Activated B cell treated with CpG ODN at 0.5 μM for 24 hours (primary cell): ENCODE measurements at regions not wholly inside any gene's neighbourhood (a gene's known extent, or its start where the extent isn't known, plus 50 kb on each side); places are given as distances from the start of the nearest gene placed in this dataset.

Source experiments
- ATAC-seq: fragments of 200-7000 bp; cut with Tn5 transposase; one replicate; pipeline ENCODE4 v1.10.0; 2021; ENCODE audit warnings: low read depth, mild to moderate bottlenecking, moderate library complexity
- CTCF ChIA-PET: fragments of 350-600 bp; sonication (Branson Sonifier 250); formaldehyde crosslinking; loops from one replicate; lab custom pipeline; 2021; ENCODE audit warnings: antibody characterized with exemption; lab: Charles Lee
- POLR2A ChIA-PET: fragments of 350-600 bp; sonication (Branson Sonifier 250); formaldehyde crosslinking; loops from one replicate; lab custom pipeline; 2021; ENCODE audit warnings: antibody characterized with exemption; lab: Charles Lee
- DNase-seq: peaks from one replicate; pipeline ENCODE4 v3.0.0; 2022
- H3K27ac Mint-ChIP-seq: one replicate; pipeline ENCODE4 v1.8.0; 2020; ENCODE audit warnings: mixed read lengths
- H3K27me3 Mint-ChIP-seq: one replicate; pipeline ENCODE4 v1.8.0; 2021; ENCODE audit warnings: mixed read lengths
- H3K36me3 Mint-ChIP-seq: one replicate; pipeline ENCODE4 v1.8.0; 2021; ENCODE audit warnings: low read depth, mixed read lengths
- H3K4me1 Mint-ChIP-seq: one replicate; pipeline ENCODE4 v1.8.0; 2021; ENCODE audit warnings: mixed read lengths
- H3K4me3 Mint-ChIP-seq: one replicate; pipeline ENCODE4 v1.8.0; 2020; ENCODE audit warnings: mild to moderate bottlenecking, mixed read lengths
- H3K9me3 Mint-ChIP-seq: one replicate; pipeline ENCODE4 v1.8.0; 2020; ENCODE audit warnings: mixed read lengths
- intact Hi-C: fragments of 100-400 bp; cut with micrococcal nuclease; formaldehyde crosslinking; loops from one replicate; pipeline ENCODE4 v1.15.1; 2024
- TF ChIP-seq, protein P1 (sequence below): fragments of 200-600 bp; IDR thresholded peaks from one replicate; pipeline ENCODE4 v1.8.0; 2022; ENCODE audit warnings: antibody characterized with exemption, mild to moderate bottlenecking

DNA sequence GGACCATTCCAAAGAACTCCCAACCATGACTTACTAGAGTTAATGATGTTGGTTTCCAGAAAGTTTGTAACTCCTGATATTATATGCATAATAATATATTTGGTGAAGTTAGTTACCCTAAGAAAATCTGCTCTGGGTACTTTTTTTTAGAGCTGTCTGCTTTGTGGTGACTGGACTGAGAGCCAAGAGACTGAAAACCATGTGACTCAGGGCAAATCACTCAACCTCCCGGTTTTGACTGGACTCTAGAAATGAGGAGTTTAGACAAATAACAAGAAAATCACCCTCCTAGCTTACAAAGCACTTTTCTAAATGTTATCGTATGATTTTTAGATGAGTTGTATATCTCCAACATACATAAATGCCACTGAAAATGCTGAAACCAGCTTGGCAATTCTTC lies 138.3 kb upstream of the RND3 start:
- Mint-ChIP-seq H3K27me3 (no peaks in the 10 kb centered on the region), H3K36me3 (no peaks in the 10 kb centered on the region), H3K4me3 (no peak overlapping the region), H3K4me1 (no peaks in the 10 kb centered on the region), H3K27ac (no peak overlapping the region), H3K9me3 (no peaks in the 10 kb centered on the region)
- intact Hi-C loops, result no loop called here
- TF ChIP-seq, protein P1, sequence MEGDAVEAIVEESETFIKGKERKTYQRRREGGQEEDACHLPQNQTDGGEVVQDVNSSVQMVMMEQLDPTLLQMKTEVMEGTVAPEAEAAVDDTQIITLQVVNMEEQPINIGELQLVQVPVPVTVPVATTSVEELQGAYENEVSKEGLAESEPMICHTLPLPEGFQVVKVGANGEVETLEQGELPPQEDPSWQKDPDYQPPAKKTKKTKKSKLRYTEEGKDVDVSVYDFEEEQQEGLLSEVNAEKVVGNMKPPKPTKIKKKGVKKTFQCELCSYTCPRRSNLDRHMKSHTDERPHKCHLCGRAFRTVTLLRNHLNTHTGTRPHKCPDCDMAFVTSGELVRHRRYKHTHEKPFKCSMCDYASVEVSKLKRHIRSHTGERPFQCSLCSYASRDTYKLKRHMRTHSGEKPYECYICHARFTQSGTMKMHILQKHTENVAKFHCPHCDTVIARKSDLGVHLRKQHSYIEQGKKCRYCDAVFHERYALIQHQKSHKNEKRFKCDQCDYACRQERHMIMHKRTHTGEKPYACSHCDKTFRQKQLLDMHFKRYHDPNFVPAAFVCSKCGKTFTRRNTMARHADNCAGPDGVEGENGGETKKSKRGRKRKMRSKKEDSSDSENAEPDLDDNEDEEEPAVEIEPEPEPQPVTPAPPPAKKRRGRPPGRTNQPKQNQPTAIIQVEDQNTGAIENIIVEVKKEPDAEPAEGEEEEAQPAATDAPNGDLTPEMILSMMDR, result no peak
- POLR2A ChIA-PET, result no interaction called here
- ATAC-seq (no peak), DNase-seq (no peak)
- CTCF ChIA-PET, result no interaction called here

DNA sequence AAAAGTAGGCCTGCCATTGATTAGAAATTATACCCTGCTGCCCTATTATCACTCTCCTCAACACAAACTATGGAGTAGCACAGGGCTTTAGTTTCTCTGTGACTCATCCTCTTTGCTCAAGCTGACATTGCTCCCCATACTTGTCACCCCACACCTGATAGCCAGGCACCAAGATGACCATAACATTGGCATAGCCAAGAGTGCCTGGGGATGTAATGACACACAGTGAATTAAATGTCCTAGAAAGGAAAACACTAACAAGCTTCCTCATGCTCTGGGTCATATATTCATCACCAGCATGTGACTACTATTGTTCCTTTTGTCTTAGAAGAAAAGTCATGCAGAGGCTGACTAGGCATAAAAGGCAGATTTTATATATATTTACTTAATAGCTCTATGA lies 137.8 kb upstream of the RND3 start:
- H3K4me3 Mint-ChIP-seq, result no peak overlapping the region
- TF ChIP-seq, protein P1, result no peak
- H3K9me3 Mint-ChIP-seq, result no peaks in the 10 kb centered on the region
- ChIA-PET POLR2A (no interaction called here), CTCF (no interaction called here)
- H3K27ac Mint-ChIP-seq, result no peak overlapping the region
- H3K4me1 Mint-ChIP-seq, result no peaks in the 10 kb centered on the region
- H3K27me3 Mint-ChIP-seq, result no peaks in the 10 kb centered on the region
- no peaks in the 10 kb centered on the region for H3K36me3 Mint-ChIP-seq
- no peak for ATAC-seq
- no peak for DNase-seq
- intact Hi-C loops, result no loop called here

DNA sequence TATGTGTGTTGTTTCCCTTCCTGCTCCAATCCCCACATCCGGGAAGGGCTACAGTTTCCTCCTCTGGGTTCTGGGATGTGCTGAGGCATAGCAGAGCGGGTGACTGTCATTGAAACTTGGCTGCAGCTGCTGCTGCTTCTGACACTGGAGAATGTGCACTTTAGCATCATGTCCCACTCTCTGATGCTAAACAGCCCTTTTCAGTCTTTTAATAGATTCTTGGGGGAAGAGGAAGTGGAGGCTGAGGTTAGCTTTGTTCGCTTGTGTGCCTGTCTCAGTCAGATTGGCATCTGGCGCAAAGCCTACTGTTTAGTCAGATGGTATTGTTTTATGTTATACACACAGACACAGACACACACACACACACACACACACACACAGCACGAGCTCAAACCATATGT lies 136.5 kb upstream of the RND3 start:
- ChIA-PET CTCF (no interaction called here), POLR2A (interaction anchor here (0.7 kb wide), 1 partner anchor 49 kb away, joined by 6 read pairs; no protein-coding TSS in a partner anchor)
- Mint-ChIP-seq H3K9me3 (no peaks in the 10 kb centered on the region), H3K4me3 (no peak overlapping the region), H3K27me3 (no peaks in the 10 kb centered on the region), H3K36me3 (no peaks in the 10 kb centered on the region), H3K27ac (no peak overlapping the region), H3K4me1 (no peaks in the 10 kb centered on the region)
- DNase-seq, result no peak
- intact Hi-C loops, result no loop called here
- TF ChIP-seq, protein P1, result no peak
- no peak for ATAC-seq

DNA sequence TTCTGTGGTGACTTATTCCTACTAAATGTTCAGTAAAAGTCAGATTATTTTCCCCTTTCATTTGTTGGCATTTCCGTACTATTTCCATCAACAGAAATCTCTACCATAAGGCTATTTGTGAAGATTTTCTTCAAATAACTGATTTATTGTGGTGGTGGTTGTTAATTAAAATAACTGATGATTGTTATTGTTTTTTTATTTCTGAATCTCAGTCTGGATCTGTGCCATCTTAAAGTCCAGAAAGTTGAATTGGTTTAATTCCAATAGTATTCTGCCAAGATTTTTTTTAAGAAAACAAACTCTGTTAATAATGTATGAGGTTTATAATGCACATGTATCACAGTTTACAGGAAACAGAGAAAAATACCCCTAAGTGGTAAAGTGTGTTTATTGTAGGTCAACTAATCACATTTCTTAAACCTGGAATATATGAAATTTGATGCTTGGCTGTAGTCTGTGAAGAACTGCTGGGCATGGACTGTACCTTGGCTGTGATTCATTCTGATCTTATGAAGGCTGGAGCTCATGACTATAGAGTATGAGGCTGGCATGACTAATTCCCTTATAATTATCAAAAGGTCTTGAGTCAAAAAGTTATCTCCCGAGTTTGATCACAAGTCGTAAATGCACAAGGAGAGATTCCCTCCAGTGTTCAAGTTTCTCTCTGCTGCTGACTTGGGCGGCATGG lies 134.2 kb upstream of the RND3 start:
- ChIA-PET CTCF (no interaction called here), POLR2A (no interaction called here)
- Mint-ChIP-seq H3K27me3 (no peaks in the 10 kb centered on the region), H3K9me3 (no peaks in the 10 kb centered on the region), H3K36me3 (no peaks in the 10 kb centered on the region), H3K4me1 (no peaks in the 10 kb centered on the region), H3K27ac (no peak overlapping the region), H3K4me3 (no peak overlapping the region)
- DNase-seq (no peak), ATAC-seq (no peak)
- intact Hi-C loops, result no loop called here
- TF ChIP-seq, protein P1, result no peak

DNA sequence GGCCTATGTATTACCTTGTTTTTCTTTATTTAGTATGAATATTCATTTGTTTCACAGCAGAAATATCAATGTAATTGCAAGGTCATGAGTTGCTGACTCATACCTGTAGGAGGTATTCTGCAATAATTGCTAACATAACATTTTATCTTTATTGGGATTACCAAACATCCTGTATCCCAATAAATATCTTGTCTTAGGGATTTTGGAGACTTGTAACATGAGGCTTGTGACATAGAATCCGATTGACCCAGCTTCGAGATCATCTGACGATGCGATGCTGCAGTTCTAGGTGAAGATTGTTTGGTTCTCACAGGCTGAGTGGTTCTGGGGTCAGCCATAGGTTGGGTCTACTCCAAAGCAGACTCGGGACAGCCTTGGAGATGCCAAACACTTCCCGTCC lies 133.4 kb upstream of the RND3 start:
- intact Hi-C loops, result no loop called here
- H3K9me3 Mint-ChIP-seq, result no peaks in the 10 kb centered on the region

More for the DNA sequence above, 133.4 kb upstream of the RND3 start:
- TF ChIP-seq, protein P1, result no peak
- Mint-ChIP-seq H3K27me3 (no peaks in the 10 kb centered on the region), H3K4me3 (no peak overlapping the region), H3K27ac (no peak overlapping the region), H3K36me3 (no peaks in the 10 kb centered on the region), H3K4me1 (no peaks in the 10 kb centered on the region)
- DNase-seq (no peak), ATAC-seq (no peak)
- POLR2A ChIA-PET, result no interaction called here
- CTCF ChIA-PET, result no interaction called here
